Stimulated activated CD8-positive, alpha-beta memory T cell treated with anti-CD3 and anti-CD28 coated beads, Interleukin-7, amount 100 ng/mL, for 48 hours (primary cell): ENCODE measurements at regions not wholly inside any gene's neighbourhood (a gene's known extent, or its start where the extent isn't known, plus 50 kb on each side); places are given as distances from the start of the nearest gene placed in this dataset.
"Not testable (repeated sequence)": the region's sequence is repeated elsewhere in the genome, so short reads cannot be mapped to it uniquely, and the experiment has no call there.

ENCODE experiments used
- DNase-seq, 2 donors: peaks; one replicate each; pipeline ENCODE4 v3.0.0-alpha.2; 2020; ENCODE audit warnings: low read depth in 1 of 2; ENCODE audit errors: extremely low read depth in 1 of 2

- DNase-seq, result no peak
Measured at GRCh38 chr5:90287036-90287435, 122.5 kb downstream of the CETN3 start.

DNA sequence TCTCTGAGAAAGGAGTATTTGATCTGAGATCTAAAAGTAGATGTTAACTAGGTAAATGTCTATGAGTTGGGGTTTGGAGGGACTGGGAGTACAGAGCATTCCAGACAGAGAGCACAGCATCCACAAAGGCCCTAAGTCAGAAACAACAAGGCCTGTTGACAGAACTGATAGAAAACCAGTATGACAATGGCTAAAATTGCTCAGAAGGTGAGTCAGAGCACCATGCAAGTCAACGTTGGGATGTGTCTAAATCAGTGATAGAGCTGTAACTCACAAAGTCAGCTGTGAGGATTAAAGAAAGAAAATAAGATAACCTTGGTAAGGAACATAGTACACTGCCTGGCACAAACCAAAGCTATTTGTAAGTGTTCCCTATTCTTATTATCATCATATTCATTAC lies 124.0 kb downstream of the CETN3 start:
- DNase-seq, result no peak

DNA sequence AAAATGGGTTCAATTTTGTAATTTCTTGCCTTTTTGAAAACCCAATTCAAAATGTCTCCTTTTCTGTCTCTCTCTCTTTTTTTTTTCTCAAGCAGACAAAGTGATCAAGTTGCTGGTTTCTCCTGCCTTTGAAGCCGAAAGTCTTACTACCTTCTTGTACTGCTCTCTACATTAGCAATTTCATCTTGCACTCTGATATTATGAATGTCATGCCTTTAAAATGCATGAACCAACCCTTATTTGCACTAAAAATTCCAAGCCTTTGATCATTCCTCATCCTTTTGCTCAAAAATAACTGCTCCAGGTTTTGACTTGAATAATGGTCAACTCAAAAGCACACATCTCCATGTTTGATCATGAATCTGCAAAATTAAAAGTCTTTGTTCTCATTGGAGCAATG lies 125.2 kb downstream of the CETN3 start:
- DNase-seq, result no peak

DNA sequence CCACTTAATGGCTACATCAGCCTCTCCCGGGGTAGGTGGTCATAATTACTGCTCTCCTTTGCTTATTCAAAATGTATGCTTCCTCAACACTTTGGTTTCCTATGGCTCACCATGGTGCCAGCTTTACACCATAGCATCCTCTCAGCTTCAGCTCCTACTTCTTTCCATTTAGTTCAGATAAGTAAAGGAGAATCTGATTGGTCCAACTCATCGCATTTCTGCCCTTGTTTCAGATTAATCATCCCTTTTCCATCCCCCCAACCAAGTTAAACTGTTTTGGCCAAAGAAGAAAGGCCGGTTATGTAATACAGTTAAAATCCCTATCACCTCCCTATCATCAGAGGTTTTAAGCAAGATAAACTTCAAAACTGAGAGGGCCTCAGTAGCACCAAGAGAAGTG lies 130.5 kb downstream of the CETN3 start:
- no peak for DNase-seq

DNA sequence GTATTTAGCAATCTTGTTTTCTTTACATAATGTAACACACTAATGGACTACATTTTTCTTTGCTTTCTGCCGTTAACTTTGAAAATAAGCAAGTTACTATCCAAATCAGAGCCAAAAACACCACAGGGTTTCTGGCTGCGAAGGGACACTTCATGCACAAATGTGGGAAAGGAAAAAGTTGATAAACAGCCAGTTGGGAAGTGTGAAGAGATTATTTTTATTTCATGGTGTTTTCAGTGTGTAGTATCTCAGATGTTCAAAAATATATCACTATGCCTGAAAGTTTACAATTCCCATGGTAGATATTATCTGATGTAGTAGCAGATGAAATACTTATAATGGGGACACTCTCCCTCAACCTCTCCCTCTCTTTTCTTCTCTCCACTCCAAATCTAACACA lies 135.3 kb downstream of the CETN3 start:
- DNase-seq, result no peak

DNA sequence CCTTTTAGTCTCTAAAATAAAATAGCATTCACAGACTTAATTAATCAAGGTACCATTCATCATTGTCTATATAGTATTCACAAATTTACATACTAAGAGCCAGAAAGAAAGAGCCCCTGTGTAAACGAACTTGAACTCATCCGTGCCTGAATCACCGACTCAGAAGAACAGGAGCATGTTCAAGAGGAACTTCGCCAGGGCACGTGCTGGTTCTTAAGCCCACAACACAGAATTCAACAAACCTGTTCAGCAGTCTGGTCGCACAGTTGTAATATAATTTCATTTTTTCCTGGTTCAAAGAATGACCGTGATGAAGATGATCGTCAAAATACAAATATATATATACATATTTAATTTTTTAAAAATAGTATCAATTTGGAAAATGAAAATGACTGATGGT lies 141.9 kb downstream of the CETN3 start:
- no peak for DNase-seq

GRCh38 chr5:90265545-90265857 lies 144.1 kb downstream of the CETN3 start:
- no peak for DNase-seq

GRCh38 chr5:90264689-90265544 lies 144.6 kb downstream of the CETN3 start:
- DNase-seq, result peak; percentile 1 to 11

GRCh38 chr5:90263102-90263820 lies 146.3 kb downstream of the CETN3 start:
- DNase-seq, result no peak

DNA sequence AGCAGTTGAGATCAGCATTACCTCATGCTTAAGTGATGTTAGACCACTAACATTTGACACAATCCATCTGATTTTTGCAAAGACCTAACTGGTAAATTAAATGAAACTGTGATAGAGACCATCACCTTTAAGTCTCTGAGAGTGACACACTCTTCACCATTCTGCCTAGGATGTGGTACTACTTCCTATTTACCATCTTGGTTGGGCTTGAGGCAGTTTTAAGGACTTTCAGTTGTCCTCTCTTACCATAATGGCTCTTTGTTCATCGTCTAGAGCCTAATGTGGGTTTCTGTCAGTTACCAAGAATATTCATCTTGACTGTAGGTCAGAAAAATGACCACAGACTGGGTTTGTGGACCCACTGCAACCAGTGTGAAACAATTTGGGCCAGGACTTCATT lies 158.1 kb downstream of the CETN3 start:
- DNase-seq, result no peak

DNA sequence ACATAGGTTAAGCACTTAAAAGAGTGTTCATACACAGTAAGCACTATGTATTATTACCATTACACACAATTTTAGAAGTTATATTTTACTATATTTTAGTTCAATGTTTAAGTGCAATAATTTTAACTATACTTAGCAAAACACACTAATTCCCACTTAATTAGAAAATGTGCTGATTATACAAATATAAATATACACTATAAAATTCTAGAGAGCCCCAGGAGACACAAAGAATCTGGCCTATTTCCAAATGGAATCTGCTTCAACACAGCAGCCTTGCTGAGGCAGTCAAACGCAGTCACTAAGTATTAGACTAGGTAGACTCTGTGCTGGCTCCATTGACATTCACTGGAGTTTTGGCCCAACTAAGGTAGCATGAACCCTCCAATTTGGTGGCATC lies 160.9 kb downstream of the CETN3 start:
- DNase-seq, result no peak

GRCh38 chr5:90243848-90244247 lies 165.7 kb downstream of the CETN3 start:
- DNase-seq, result not testable (repeated sequence)

GRCh38 chr5:90233476-90233875 lies 176.1 kb downstream of the CETN3 start:
- DNase-seq, result no peak

- DNase-seq, result no peak
Measured at GRCh38 chr5:90231688-90232087, 177.9 kb downstream of the CETN3 start.

GRCh38 chr5:90227683-90228082 lies 181.9 kb downstream of the CETN3 start:
- DNase-seq, result no peak

DNA sequence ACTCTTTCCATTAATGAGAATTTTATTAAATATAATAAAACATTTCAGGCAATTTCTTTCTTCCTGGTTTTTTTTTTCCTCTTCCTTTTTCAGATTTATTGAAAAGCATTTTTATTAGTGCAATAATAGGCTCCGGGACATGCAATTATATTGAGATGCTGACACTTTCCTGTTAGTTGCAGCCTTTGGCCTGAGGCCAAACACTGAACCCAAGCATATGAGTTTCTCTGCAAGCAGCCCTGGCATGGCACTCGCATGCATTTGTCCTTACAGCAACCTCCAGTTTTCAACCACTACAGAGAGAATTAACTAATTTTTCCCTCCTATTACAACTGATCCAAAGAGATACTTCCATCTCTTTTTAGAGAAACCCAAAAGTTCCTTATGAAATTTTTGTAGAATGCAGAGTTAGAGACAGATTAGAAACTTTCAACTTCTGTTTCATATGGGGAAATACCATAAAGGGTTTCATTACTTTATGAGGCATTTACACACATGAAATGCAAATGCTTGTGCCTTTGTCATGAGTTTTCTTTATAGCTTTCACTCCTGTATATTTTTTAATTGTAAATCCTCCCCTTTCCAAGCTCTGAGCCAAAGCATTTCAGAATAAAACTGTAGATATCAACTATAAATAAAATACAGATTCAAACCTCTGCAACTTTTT lies 183.0 kb downstream of the CETN3 start:
- no peak for DNase-seq

- no peak for DNase-seq
Measured at GRCh38 chr5:90224342-90224741, 185.2 kb downstream of the CETN3 start.

- DNase-seq, result no peak
Measured at GRCh38 chr5:90223756-90224155, 185.8 kb downstream of the CETN3 start.

DNA sequence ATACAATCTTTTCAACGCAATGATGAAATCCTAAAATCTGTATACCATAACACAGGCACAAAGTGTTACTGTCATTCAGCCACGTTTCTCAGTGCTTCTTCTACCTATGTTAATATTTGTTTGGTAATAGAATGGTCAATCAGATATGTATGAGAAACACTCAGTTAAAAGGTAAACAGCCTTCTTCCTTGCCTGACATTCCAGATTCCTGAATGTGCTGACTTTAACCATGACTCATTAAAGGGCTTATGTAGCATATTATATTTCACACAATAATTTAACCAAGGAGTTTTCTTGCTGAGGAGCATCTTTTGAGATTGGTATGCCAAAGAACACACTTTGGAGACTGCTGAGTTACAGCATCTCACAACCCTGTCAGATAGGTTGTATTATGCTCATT lies 187.6 kb downstream of the CETN3 start:
- DNase-seq, result no peak

GRCh38 chr5:90220554-90220953 lies 189.0 kb downstream of the CETN3 start:
- no peak for DNase-seq

DNA sequence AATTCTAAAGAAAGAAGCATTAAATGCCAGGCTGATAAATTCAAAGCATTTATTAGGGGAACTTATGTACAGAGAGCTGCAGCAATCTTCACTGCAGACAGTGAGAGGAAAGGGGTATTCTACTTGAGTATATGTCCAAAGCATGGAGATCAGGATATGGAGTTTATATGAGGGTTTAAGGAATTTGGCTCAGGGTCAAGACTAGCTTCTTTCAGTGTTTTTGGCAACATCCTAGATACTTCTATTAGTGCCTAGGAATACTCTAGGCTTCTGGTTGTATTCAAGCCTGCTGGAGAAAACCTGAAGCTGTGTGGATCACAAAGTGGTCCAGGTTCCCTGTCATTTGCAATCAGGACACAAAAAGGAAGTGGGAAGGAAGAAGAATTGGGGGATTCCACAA lies 194.6 kb downstream of the CETN3 start:
- no peak for DNase-seq

- DNase-seq, result not testable (repeated sequence)
Measured at GRCh38 chr5:90208323-90208722, 201.2 kb downstream of the CETN3 start.
